HTR-8/SVneo (cell line): ENCODE measurements at regions not wholly inside any gene's neighbourhood (a gene's known extent, or its start where the extent isn't known, plus 50 kb on each side); places are given as distances from the start of the nearest gene placed in this dataset.

Source experiments
- DNase-seq: peaks from one replicate; pipeline ENCODE4 v3.0.0; 2011; ENCODE audit warnings: low spot score, mixed read lengths; ENCODE audit not compliant: insufficient read length
- FAIRE-seq: peaks from 2 replicates; lab custom pipeline; 2011; peaks lifted over from hg19 to GRCh38; lab: Jason Lieb, UNC

GRCh38 chr5:172503925-172504700 lies 49.8 kb upstream of the SH3PXD2B start:
- FAIRE-seq (no peak), DNase-seq (no peak)
